Neural cell (in vitro differentiated cells): ENCODE measurements at regions not wholly inside any gene's neighbourhood (a gene's known extent, or its start where the extent isn't known, plus 50 kb on each side); places are given as distances from the start of the nearest gene placed in this dataset.

Source experiments
- CTCF ChIP-seq: fragments of 450-650 bp; IDR thresholded peaks from 2 replicates; pipeline ENCODE4 v1.5.1; 2014; ENCODE audit warnings: antibody characterized with exemption, mild to moderate bottlenecking, moderate library complexity; ENCODE audit not compliant: poor library complexity, severe bottlenecking
- EP300 ChIP-seq: fragments of 450-650 bp; conservative IDR thresholded peaks from 2 replicates; pipeline ENCODE4 v1.6.1; 2014; ENCODE audit warnings: antibody characterized with exemption, mild to moderate bottlenecking, moderate library complexity; ENCODE audit not compliant: poor library complexity, severe bottlenecking
- EZH2 ChIP-seq: fragments of 200-600, 300-800 bp; shearing (Covaris generic), sonication (generic); IDR thresholded peaks from 2 replicates; pipeline ENCODE4 v1.6.1; 2014; ENCODE audit warnings: antibody characterized with exemption, low read length, borderline replicate concordance, mild to moderate bottlenecking; ENCODE audit not compliant: insufficient read depth, poor library complexity, severe bottlenecking
- MXI1 ChIP-seq: fragments of 450-650 bp; conservative IDR thresholded peaks from 2 replicates; pipeline ENCODE4 v1.6.1; 2014; ENCODE audit warnings: antibody characterized with exemption, mild to moderate bottlenecking; ENCODE audit not compliant: poor library complexity, severe bottlenecking
- POLR2AphosphoS5 ChIP-seq: IDR thresholded peaks from 2 replicates; pipeline ENCODE4 v1.6.1; 2012
- RAD21 ChIP-seq: fragments of 450-650 bp; conservative IDR thresholded peaks from 2 replicates; pipeline ENCODE4 v1.6.1; 2014; ENCODE audit warnings: antibody characterized with exemption, mild to moderate bottlenecking, moderate library complexity
- REST ChIP-seq: IDR thresholded peaks from 2 replicates; pipeline ENCODE4 v1.6.1; 2012; ENCODE audit warnings: borderline replicate concordance
- SMC3 ChIP-seq: fragments of 450-650 bp; conservative IDR thresholded peaks from 2 replicates; pipeline ENCODE4 v1.6.1; 2014; ENCODE audit warnings: antibody characterized with exemption, mild to moderate bottlenecking, moderate library complexity; ENCODE audit not compliant: poor library complexity
- TAF1 ChIP-seq: IDR thresholded peaks from 2 replicates; pipeline ENCODE4 v1.6.1; 2012; ENCODE audit warnings: low read depth

GRCh38 chr2:11029136-11029535 lies 117.4 kb downstream of the KCNF1 start:
- TF ChIP-seq CTCF (no peak), POLR2AphosphoS5 (no peak), EZH2 (no peak), MXI1 (no peak), REST (no peak), EP300 (no peak), TAF1 (no peak), RAD21 (no peak), SMC3 (no peak)
